ENCODE measurements at regions not wholly inside any gene's neighbourhood (a gene's known extent, or its start where the extent isn't known, plus 50 kb on each side); places are given as distances from the start of the nearest gene placed in this dataset.

DNA sequence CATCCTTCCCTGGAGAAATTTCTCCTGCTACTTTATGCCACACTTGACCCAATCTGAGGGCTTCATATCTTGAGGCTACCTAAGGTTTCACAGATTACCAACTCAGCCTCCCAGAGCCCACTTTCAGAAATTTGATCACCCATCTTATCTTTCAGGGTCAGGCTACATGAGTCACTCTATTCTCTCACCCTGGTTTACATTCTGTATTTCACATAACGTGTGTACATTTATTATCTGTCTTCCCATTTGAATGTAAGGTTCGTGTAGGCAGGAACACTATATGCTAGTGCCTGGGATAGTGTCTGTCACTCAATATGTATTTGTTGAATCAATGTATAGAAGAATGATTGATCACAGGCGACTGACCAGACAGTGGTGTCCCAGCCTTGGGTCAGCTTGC, 124.8 kb downstream of the UBE2U start (continued):
- TF ChIP-seq, protein P1, sequence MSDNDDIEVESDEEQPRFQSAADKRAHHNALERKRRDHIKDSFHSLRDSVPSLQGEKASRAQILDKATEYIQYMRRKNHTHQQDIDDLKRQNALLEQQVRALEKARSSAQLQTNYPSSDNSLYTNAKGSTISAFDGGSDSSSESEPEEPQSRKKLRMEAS (IDR thresholded peaks at IDR 0.05): no peak

DNA sequence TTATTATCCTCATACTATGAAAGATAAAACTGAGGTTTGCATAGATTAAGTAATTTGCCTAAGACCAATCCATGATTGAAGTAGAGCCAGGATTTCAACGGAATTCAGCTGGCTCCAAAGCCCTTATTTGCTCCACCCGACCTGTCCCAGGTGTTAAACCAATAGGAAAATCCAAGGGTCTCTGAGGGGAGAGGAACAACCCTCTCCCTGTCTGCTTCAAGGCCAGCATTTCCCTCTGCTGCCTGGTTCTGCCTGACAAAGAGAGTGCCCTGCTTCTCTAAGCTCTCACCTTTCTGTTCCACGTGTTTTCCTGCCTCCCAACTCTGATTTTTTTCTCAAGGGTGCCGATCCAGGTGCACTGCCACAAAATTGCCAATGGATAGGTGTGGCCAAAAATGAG, 127.4 kb downstream of the UBE2U start:
- no peak overlapping the region for H2AFZ ChIP-seq (ENCODE audit: low read depth, low read length, poor library complexity, severe bottlenecking)

More for the DNA sequence above, 127.4 kb downstream of the UBE2U start:
- intact Hi-C loops (cut with micrococcal nuclease): no loop called here
- Histone ChIP-seq H3K9ac (ENCODE audit: low read length) (no peak overlapping the region), H3K27me3 (ENCODE audit: insufficient read depth, low read length) (no peaks in the 10 kb centered on the region), H3K79me2 (ENCODE audit: insufficient read depth, low read length) (no peaks in the 10 kb centered on the region), H3K27ac (ENCODE audit: low read depth, low read length) (no peak overlapping the region), H3K4me2 (ENCODE audit: low read length) (no peak overlapping the region), H3K9me2 (ENCODE audit: insufficient read depth) (no peaks in the 10 kb centered on the region), H3K4me1 (ENCODE audit: control insufficient read depth in 1 of 2, insufficient read depth in 2 of 2, low read length in 2 of 2) (no peaks in the 10 kb centered on the region), H3K9me3 (ENCODE audit: control insufficient read depth in 1 of 2, insufficient read depth in 1 of 2, low read depth in 1 of 2, low read length in 2 of 2) (no peaks in the 10 kb centered on the region), H3K36me3 (ENCODE audit: control insufficient read depth in 1 of 2, insufficient read depth in 2 of 2, low read length in 2 of 2) (no peaks in the 10 kb centered on the region), H3K4me3 (replicated peaks in 1 of 2; ENCODE audit: low read depth in 1 of 2, low read length in 2 of 2) (no peak overlapping the region), H4K20me1 (ENCODE audit: insufficient read depth) (no peaks in the 10 kb centered on the region)
- no peak for TF ChIP-seq JUND (IDR thresholded peaks at IDR 0.05)
- TF ChIP-seq EZH2 (IDR thresholded peaks at IDR 0.05): no peak
- TF ChIP-seq, protein P2, sequence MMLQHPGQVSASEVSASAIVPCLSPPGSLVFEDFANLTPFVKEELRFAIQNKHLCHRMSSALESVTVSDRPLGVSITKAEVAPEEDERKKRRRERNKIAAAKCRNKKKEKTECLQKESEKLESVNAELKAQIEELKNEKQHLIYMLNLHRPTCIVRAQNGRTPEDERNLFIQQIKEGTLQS (IDR thresholded peaks at IDR 0.05): no peak
- TF ChIP-seq SP1 (IDR thresholded peaks at IDR 0.05; ENCODE audit: low read depth): no peak
- TF ChIP-seq POLR2A (IDR thresholded peaks at IDR 0.05; ENCODE audit: borderline replicate concordance, extremely low read depth, insufficient read depth, insufficient read length): no peak
- TF ChIP-seq CBX3 (IDR thresholded peaks at IDR 0.05; ENCODE audit: low read depth): no peak
- TF ChIP-seq, protein P1 (IDR thresholded peaks at IDR 0.05): no peak
- TF ChIP-seq ZNF274 (IDR thresholded peaks at IDR 0.05; ENCODE audit: low read depth, low read length): no peak
- no peak for TF ChIP-seq EGR1 (IDR thresholded peaks at IDR 0.05; ENCODE audit: low read depth)
- no peak for TF ChIP-seq POLR2AphosphoS5 (IDR thresholded peaks at IDR 0.05; ENCODE audit: low read depth, low read length)
- TF ChIP-seq, protein P3, sequence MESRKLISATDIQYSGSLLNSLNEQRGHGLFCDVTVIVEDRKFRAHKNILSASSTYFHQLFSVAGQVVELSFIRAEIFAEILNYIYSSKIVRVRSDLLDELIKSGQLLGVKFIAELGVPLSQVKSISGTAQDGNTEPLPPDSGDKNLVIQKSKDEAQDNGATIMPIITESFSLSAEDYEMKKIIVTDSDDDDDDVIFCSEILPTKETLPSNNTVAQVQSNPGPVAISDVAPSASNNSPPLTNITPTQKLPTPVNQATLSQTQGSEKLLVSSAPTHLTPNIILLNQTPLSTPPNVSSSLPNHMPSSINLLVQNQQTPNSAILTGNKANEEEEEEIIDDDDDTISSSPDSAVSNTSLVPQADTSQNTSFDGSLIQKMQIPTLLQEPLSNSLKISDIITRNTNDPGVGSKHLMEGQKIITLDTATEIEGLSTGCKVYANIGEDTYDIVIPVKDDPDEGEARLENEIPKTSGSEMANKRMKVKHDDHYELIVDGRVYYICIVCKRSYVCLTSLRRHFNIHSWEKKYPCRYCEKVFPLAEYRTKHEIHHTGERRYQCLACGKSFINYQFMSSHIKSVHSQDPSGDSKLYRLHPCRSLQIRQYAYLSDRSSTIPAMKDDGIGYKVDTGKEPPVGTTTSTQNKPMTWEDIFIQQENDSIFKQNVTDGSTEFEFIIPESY (IDR thresholded peaks at IDR 0.05; ENCODE audit: extremely low read depth, insufficient replicate concordance, low read length): no peak
- TF ChIP-seq SIN3A (IDR thresholded peaks at IDR 0.05; ENCODE audit: low read depth): no peak
- TF ChIP-seq FOSL1 (IDR thresholded peaks at IDR 0.05; ENCODE audit: low read depth): no peak
- ChIA-PET CTCF (no interaction called here), POLR2A (no interaction called here), RAD21 (ENCODE audit: low non-redundant PET in 1 of 2, low total read pairs in 2 of 2, uncharacterized antibody in 2 of 2, unreplicated experiment in 2 of 2) (no interaction called here)
- DNase-seq (ENCODE audit: low read depth, low spot score) (no peak), ATAC-seq (no peak)
- BruUV-seq (replicated peaks): no TSS peak
